Renal cortical epithelial cell (primary cell): ENCODE measurements at regions not wholly inside any gene's neighbourhood (a gene's known extent, or its start where the extent isn't known, plus 50 kb on each side); places are given as distances from the start of the nearest gene placed in this dataset.

Source experiments
- DNase-seq: peaks from one replicate; pipeline ENCODE4 v3.0.0-alpha.2; 2011; ENCODE audit warnings: low read depth

GRCh38 chr21:22573834-22574233 lies 1575.6 kb downstream of the NCAM2 start:
- no peak for DNase-seq

GRCh38 chr21:22575165-22575584 lies 1577.0 kb downstream of the NCAM2 start:
- no peak for DNase-seq

- no peak for DNase-seq
Observed at GRCh38 chr21:22579741-22580140, 1581.5 kb downstream of the NCAM2 start.

GRCh38 chr21:22582026-22582425 lies 1583.8 kb downstream of the NCAM2 start:
- DNase-seq: no peak

- no peak for DNase-seq
Observed at GRCh38 chr21:22584308-22584707, 1586.1 kb downstream of the NCAM2 start.

- DNase-seq: no peak
Observed at GRCh38 chr21:22585558-22585957, 1587.3 kb downstream of the NCAM2 start.

- no peak for DNase-seq
Observed at GRCh38 chr21:22597660-22598255, 1599.5 kb downstream of the NCAM2 start.

- DNase-seq: no peak
Observed at GRCh38 chr21:22609802-22610201, 1611.6 kb downstream of the NCAM2 start.

GRCh38 chr21:22627911-22628310 lies 1629.7 kb downstream of the NCAM2 start:
- no peak for DNase-seq

- DNase-seq: no peak
Observed at GRCh38 chr21:22630953-22631465, 1632.8 kb downstream of the NCAM2 start.

- DNase-seq: no peak
Observed at GRCh38 chr21:22632176-22632575, 1634.0 kb downstream of the NCAM2 start.

GRCh38 chr21:22649246-22649645 lies 1651.0 kb downstream of the NCAM2 start:
- no peak for DNase-seq

GRCh38 chr21:22650226-22650625 lies 1652.0 kb downstream of the NCAM2 start:
- no peak for DNase-seq

GRCh38 chr21:22657781-22658180 lies 1659.6 kb downstream of the NCAM2 start:
- no peak for DNase-seq

- no peak for DNase-seq
Observed at GRCh38 chr21:22670148-22670547, 1671.9 kb downstream of the NCAM2 start.

- DNase-seq: no peak
Observed at GRCh38 chr21:22679207-22679606, 1681.0 kb downstream of the NCAM2 start.

- no peak for DNase-seq
Observed at GRCh38 chr21:22691658-22692057, 1693.4 kb downstream of the NCAM2 start.

- DNase-seq: no peak
Observed at GRCh38 chr21:22703521-22703920, 1705.3 kb downstream of the NCAM2 start.

- DNase-seq: no peak
Observed at GRCh38 chr21:22710721-22711120, 1712.5 kb downstream of the NCAM2 start.

GRCh38 chr21:22711636-22712035 lies 1713.4 kb downstream of the NCAM2 start:
- DNase-seq: no peak

GRCh38 chr21:22725436-22725835 lies 1727.2 kb downstream of the NCAM2 start:
- no peak for DNase-seq

- DNase-seq: no peak
Observed at GRCh38 chr21:22728091-22728490, 1729.9 kb downstream of the NCAM2 start.

- DNase-seq: no peak
Observed at GRCh38 chr21:22743085-22743484, 1744.9 kb downstream of the NCAM2 start.

- DNase-seq: no peak
Observed at GRCh38 chr21:22754746-22755145, 1756.5 kb downstream of the NCAM2 start.
